Activated T-cell treated with anti-CD3 and anti-CD28 coated beads for 4 hours (primary cell): ENCODE measurements at regions not wholly inside any gene's neighbourhood (a gene's known extent, or its start where the extent isn't known, plus 50 kb on each side); places are given as distances from the start of the nearest gene placed in this dataset.

Source experiments
- DNase-seq: peaks from one replicate; pipeline ENCODE4 v3.0.0-alpha.2; 2020

DNA sequence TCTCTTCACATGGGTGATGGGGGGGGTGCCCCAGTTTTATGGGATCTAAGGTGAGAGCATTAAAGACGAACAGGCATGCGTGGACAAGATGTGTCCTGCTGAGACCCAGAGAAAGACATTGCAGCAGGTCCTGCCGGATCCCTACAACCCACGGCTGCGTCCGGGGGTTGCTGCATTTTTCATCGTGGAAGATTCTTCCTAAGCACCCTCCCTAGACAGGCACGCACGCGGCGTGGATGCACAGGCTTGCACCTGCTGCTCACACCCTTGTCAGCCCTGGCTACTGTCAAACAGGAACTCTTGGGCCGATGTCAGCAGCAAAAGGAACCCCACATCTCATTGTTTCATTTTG is 280.6 kb upstream of the RTL1 start:
- no peak for DNase-seq

DNA sequence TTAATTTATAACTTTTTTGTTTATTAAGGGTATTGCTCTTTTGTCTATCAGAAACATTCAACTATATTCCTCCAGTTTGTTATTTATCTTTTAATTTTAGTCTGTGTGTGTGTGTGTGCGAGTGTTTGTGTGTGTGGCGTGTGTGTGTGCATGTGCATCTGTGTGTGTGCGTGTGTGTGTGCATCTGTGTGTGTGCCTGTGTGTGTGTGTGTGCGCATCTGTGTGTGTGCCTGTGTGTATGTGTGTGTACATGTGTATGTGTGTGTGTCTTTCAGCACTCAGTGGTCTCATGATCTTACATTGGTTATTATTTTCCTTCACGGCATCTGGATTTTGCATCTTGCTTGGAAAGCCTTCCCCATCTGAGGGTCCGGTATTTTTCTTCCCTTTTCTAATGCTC is 281.1 kb upstream of the RTL1 start:
- DNase-seq = no peak

DNA sequence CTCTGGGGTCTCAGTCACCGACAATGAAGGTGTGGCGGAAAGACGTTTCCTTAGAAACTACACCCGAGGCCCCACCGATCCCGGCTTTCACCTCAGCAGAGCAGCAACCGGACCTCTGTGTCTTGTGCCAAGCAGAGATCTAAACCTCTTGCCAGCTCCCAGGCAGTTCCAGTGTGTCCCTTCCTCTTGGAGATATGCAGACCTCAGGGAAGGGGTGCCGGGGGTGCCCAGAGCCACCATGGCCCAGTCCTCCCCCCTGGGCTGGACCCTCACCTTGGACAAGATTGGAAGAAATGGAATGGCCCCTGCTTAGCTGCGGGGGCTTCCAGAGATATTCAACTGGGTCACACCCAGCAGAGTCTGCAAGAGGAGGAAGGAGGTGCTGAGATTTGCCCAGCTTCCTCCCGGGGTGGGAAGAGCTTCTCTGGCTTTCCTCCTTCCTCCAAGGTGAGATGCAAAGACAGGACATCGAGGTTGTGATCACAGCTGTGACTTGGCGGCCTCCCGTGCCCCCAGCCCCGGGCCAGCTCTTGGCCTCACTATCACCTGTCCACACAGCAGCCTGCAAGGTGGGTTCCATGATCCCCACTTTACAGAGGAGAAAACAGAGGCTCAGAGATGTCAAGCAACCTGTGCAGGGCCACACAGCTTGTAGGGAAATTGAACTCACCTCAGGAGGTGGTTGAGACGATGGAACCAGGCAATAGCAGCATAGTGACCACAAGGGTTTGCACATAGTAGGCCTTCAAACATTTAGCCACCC is 281.7 kb upstream of the RTL1 start:
- no peak for DNase-seq

DNA sequence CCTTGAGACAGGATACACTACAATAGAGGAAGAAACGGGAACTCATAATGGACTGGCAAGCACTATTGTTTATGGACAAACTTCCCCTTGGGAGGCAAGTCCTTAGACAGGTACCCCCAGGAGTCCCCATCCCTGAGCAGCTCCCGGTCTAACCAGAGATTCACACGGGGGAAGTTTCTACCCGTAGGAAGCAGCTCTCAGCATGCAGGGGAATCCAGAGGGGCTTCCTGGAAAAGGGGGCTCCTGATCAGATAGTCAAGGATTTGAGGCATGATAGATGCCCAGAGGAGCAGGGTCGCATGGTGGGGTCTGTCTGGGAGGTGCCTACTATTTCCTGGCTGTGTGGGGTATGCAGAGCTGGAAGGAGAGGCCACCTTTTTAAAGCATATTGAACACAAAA is 282.4 kb upstream of the RTL1 start:
- DNase-seq = no peak

DNA sequence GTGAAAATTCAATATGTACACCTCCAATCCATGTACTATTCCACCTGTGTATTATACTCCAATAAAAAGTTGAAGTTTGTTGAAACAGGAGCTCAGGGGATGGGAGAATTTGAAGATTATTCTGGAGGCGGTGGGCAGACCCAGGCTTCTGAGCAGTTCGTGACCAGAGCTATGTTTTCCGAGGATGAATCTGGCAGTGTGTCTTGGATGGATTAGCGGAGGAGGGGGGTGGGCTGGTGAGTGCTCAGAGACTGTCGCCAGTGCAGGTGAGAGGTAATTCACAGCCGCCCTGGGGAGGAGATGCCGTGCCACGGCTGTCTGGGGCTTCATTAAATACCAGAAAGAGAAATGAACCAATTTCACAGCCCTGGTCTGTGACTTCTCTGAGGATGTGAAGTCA is 283.0 kb upstream of the RTL1 start:
- no peak for DNase-seq

DNA sequence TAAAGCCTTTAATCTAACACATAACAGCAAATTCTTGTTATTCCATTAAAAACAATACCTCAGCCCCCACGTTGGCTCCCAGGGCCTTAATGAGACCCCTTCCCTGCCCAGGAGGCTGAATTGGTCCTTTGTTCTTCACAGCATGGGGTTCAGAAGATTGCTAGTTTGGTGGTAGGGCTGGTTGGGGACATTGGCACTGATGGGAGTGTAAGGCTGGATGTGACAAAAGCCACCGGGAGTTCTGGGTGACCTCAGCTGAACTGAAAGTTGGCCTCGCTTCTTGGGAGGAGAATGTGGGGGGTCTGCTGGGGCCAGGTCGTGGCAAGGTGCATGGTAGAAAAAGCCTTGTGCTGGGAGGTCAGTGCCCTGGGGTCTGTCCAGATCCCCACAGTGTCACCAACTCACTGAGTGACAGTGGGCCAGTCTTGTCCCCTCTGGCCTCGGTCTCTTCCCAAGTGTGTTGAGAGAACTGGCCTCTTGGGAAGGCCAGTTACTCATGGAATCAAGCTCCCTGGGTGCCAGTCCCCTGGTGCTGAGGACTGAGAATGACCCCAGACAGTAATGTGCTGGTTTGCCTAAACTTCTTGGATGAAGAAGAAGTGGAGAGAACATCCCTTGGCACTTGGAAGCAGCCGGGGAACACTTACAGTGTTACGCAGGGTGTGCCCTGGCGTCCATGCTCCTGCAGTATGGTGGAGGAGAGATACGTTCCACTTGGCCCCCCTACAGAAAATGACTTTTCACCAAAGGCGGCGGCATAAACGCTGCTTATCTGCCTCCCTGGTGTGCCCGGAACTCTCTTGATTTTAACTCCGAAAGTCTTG is 283.7 kb upstream of the RTL1 start:
- DNase-seq = no peak

DNA sequence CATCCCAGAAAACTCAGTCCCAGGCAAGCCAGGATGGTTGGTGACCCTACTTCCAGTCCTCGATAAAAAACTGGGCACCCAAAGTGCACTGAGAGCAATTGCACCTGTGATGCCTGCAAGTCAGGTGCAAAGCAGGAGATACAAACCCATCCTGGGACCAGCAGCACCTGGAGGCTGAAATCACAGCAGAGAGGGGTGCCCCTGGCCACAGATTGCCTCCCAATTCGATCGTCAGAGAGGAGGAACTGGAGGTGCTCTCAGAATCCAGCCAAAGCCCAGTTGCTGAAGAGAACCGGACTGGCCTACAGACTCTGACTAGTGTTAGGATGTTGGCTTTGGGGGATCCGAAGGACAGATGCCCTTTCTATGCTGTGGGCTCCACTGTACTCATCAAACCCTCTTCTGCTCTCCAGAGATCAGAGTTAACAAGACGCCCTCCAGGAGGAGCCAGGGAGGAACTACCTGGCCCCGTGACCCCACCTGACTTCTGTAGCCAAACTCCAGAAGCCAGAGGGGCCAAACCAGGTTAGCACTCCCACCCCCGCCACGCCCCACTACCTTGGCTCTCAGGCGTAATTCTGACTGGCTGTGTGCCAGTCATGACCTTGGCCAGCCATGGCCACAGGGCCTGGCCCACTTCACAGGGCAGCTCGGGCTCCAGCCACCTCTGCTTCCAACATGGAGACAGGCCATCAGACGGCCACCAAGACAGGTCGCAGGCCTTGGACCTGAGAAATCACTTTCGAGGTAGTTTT is 284.5 kb upstream of the RTL1 start:
- no peak for DNase-seq

DNA sequence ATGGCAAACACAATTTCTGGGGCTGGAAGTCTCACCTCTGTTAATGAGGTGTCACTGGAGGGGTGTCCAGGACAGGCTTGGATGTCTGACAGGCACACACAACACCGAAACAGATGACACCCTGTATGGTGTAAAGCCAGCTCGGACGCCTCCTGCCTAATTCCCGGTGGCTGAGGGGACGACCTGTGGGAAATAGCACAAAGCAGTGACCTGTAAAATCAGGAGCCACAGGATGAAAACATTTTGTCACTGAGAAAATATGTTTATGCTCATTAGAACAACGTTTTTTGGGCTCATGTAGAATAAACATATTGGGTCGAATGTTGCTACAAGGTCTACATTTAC is 285.0 kb upstream of the RTL1 start:
- DNase-seq = no peak

DNA sequence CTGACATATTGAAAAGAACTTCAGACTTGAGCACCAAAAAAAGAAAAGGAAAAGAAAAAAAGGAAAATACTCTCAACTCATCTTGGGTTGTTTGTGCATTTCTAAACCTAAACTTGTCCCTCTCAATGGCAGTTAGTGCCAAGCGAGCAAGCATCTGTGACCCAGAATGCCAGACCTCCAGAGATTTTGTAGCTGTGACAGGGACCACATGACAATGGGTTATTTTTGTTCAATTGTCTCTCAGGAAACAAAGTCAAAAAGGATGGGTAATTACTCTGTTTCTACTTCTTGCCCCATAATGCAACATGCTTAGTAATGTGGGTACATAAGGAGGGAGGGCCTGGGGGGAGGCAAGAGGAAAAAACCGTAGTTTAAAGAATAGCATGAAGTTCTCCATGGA is 285.7 kb upstream of the RTL1 start:
- DNase-seq = no peak

DNA sequence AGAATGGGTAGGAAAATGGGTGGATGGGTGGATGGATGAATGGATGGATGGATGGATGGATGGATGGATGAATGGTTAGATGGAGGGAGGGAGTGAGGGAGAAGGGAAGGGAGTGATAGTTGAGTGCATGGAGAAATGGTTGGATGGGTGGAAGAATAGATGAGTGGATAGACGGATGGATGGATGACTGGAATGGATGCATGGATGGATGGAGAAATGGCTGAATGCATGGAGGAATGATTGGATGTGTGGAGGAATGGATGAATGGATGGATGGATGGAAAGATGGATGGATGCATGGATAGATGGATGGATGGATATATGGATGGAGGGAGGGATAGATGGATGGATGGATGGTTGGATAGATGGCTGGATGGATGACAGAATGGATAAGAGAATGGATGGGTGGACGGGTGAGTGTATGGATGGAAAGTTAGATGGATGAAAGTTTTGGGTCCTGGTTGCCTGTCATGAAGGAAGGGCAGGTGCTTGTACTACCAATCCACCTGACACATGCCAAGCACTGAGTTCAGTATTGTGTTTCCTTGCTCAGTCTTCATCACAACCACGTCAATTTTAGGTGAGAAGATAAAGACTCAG is 286.5 kb upstream of the RTL1 start:
- no peak for DNase-seq

DNA sequence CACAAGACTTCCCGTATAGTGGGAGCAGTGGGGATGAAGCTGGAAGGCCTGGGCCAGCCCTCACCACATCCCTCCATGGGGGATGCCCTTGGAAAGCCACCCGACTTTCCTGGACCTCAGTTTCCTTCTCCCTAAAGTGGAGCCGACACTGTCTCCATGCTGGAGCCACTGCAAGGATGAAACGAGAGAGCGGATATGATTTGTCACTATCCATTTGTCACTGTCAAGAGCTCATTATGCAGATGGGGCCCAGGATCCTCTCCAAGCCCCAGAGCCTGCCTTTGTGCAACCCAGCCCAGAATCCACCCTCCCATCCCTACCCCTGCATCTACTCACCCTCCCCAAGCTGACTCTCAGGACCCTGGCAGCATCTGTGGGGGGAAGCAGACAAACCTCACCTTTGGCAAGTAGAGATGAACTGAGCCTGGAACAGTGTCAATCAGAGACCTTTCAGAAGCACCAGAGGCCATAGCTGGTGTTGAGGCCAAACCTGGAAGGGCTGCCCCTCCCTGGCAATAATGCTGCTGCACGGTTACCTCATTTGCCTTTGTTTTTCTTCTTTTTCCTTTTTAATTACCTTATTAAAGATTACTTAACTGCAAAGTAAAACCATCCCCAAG is 287.7 kb upstream of the RTL1 start:
- no peak for DNase-seq

DNA sequence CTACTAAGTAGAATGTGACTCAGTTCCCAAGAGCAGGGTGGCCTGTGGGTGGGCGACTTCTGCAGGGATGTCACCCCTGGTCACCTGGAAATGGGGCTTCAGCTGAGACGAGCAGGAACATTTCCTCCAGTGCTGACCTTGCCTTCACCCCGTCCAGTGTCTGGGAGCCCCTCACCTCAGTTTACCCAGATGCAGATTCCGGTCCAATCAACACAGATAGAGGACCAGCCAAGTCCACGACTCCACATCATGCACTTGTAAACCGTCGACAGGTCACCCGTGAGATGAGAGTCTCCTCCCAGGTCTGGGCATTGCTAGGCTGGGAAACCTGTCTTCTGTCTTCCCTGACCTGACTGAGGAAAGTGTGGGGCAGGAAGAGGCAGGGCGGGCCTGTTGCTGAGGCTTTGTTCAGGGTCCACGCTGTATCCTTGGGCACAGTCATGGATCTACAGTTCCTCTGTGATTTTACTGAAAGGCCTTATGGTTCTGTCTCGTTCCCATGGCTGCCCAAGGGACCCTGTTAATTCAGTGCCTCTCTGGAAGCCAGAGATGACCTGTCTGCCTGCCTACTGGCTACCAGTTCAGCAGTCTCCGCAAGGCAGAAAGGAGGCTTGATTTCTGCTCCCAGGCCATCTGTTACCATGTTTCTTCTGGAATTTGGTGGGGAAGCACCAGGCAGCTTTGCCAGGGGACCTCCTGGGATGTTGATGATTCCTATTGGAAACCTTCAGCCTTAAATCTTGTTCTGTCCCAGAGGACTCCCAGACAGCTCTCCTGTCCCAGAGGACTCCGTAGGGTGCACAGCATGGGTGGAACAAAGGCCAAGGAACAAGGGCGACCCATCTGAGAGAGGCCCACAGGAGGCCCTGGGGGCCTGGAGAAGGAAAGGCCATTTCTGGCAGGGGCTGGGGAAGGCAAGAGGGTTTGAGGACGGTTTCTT is 288.5 kb upstream of the RTL1 start:
- DNase-seq = no peak

DNA sequence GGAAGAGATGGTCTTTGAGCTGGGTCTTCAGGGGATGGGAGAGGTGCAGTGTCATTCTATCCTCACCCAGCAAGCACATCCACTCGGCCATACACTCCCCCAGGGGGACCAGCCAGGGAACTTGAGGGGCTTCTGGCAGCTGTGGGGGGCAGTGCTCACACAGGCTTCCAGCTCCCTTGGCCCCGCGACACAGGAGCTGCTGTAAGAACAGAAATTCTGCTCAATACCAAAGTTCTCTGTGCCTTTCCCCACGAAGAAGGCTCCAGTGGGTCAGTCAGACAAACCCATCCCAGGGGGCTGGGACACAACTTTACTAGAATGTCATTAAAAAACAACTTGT is 289.1 kb upstream of the RTL1 start:
- DNase-seq = no peak

DNA sequence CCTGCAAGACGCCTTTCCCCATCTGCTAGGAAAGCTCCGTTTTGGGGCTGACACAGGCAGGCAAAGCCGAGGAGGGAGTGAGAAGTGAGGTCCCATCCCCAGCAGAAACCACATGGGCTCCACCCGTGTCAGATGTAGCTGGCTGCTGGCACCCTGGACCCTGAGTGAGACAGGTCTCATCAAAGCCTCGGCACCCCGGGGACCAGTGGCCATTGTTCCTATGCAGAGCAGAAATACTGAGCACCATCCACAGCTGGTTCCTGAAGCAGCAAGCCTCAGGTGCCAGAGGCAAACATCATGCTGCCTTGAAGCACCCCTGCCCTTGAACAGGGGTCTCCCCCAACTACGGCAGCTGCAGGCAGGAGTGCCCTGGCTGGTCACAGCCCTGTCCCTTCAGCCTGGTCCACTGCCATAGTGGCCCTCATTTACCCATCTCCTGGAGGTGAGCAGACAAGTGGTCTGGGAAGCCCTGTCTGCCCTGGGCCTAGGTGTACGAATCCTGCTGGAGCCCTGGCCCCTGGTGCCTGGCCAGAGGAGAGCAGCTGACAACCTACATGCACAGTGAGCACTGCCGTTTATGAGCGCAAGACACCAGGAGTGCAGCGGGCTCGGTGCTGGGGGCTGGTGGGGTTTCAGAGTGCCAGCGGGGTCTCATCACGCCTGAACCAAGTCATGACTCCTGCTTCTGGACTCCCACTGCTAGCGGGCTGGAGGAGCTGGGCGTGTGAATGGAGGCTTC is 289.8 kb upstream of the RTL1 start:
- no peak for DNase-seq

DNA sequence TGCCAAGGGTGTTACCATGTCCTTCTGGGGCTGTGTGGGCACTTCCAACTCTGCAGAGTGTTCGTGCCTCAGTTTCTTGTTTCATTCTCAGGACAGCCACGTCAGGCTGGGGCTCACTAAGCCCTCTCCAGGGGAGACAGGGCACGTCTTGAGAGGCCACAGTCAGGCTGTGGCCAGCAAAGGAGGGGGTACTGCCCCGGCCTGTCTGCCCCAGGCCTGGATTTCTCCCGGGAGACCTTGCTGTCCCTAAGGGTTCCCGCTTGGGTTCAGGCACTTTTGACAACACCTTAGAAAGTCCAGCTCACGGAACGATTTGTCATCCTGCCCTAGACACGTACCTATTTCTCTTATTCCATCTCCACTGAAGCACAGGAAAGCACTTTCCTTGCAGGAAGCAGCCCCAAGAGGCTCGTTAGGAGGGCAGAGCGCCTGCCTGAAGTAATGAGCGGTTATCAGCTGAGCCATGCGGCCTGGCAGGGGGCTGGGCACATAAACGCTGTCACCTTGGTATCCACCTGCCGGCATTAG is 290.4 kb upstream of the RTL1 start:
- no peak for DNase-seq

DNA sequence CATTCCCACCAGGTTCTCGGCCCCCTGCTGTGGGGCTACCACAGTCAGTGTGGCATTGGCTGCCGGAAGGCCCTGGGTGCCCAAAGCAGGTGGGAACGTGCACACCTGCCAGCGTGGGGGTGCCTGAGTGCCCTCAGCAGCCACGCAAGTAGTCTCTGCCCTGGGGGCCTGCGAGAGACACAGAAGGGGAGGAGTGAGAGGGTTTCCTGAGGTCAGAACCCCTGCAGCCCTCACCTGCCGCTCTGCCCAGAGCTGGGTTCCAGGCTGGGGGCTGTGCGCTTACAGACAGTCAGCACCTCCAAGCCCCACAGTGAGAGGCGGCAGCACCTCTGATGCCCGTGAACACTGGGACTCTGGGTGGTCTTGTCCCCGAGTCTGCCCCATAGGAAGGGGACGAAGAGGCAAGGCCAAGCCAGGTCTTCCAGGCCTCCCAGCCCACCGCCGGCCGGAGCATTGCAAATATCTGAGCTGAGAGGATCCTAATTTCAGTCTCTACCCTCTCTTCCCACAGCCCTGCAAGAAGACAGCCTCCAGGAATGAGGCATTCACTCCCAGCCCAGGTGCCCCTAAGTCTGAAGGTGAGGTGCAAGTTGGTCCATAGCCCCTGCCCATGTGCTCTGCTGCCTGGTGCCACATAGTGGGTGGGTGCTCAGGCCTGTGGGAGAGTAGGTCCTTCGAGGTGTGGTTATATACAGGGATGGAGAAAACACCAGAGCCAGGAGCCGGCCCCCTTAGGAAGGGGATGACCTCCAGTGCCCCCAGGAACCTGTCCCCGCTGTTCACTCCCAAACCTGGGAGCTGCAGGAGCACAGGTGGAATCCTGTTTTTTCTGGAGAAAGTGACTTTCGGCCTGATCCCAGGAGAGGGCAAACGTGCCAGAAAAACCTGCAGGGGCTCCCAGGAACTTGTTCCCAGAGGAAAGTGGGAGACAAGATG is 291.1 kb upstream of the RTL1 start:
- DNase-seq = no peak

DNA sequence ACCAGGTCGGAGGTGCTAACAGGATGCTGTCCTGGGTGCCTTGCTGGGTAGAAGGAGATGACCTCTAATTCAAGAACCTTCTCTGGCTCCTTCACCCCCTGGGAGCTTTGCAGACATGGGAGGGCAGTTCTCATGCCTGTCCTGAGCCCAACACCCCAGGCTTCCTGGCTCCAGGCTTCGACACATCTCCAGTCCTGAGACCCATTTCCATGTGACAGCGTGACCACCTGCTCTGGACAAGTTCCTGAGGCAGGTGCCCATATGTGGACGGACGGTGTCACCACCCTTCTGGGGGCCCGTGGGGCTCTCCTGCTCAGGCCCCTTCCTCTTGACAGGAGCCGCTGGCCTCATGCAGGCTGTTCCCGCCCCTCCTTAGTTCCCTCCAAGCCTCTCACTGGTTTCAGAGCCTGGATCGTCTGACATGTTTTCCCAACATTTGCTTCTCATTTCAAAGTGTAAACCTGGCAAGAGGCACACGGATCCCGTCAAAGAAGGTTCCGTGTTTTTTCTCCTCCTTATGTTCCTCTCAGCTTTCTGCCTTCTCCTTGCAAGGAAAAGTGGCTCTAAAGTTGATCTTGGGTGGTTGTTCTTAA is 291.9 kb upstream of the RTL1 start:
- no peak for DNase-seq

DNA sequence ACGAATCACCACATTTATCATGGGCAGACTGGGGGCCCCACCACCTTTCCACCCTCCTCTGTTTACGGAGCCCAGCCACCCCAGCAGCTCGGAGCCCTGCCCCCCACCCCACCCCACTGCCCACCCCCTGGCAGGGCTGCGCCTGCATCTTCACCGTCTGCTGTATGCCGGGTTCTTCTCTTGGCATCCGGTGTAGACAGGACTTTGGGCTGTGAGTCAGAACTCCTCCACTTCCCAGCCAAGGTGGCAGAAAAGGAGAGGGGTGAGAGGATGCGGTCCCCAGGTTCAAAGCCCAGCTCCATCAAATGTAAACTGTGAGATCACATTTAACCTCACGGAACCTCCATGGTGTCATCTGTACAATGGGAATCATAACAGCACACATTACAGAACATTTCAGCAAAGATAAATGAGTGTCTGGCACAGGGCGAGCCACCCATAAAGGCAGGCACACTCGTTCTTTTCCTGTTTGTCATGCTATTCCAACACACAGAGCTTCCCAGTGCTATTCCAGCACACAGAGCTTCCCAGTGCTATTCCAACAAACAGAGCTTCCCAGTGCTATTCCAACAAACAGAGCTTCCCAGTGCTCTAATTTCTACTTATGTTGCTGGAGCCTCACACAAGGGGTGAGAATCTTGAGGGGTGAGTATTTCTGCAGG is 292.7 kb upstream of the RTL1 start:
- no peak for DNase-seq
